ENCODE measurements at regions not wholly inside any gene's neighbourhood (a gene's known extent, or its start where the extent isn't known, plus 50 kb on each side); places are given as distances from the start of the nearest gene placed in this dataset.

GRCh38 chr4:24719615-24720014 lies 75.8 kb upstream of the SOD3 start:
- Histone ChIP-seq H3K27ac (no peak overlapping the region), H3K4me3 (no peak overlapping the region), H3K9me3 (no peaks in the 10 kb centered on the region), H3K27me3 (no peaks in the 10 kb centered on the region), H3K4me1 (no peaks in the 10 kb centered on the region), H3K36me3 (replicated peaks in 1 of 2; ENCODE audit: insufficient read depth in 1 of 2, low read depth in 2 of 2) (no peaks in the 10 kb centered on the region)
- 18 to 27% methylated on average over 5 of the region's 5 CpGs for WGBS, 2 donors
- ATAC-seq (no peak), DNase-seq (no peak)
- intact Hi-C loops (cut with DNase I): no loop called here
- TF ChIP-seq CTCF (IDR thresholded peaks at IDR 0.05) (no peak), POLR2A (IDR thresholded peaks at IDR 0.05) (no peak)

GRCh38 chr4:24720436-24720835 lies 74.9 kb upstream of the SOD3 start:
- 48 to 60% methylated on average over 1 of the region's 1 CpG for WGBS, 2 donors
- H3K27ac ChIP-seq: no peak overlapping the region
- H3K4me3 ChIP-seq: no peak overlapping the region
- H3K36me3 ChIP-seq (replicated peaks in 1 of 2; ENCODE audit: insufficient read depth in 1 of 2, low read depth in 2 of 2): no peaks in the 10 kb centered on the region
- TF ChIP-seq POLR2A (IDR thresholded peaks at IDR 0.05) (no peak), CTCF (IDR thresholded peaks at IDR 0.05) (no peak)
- no peaks in the 10 kb centered on the region for H3K4me1 ChIP-seq
- no peaks in the 10 kb centered on the region for H3K27me3 ChIP-seq
- ATAC-seq: no peak
- no peaks in the 10 kb centered on the region for H3K9me3 ChIP-seq
- intact Hi-C loops (cut with DNase I): no loop called here
- DNase-seq: no peak

GRCh38 chr4:24720979-24721378 lies 74.4 kb upstream of the SOD3 start:
- WGBS, 2 donors: 58 to 67% methylated on average over 2 of the region's 2 CpGs
- intact Hi-C loops (cut with DNase I): no loop called here
- no peak overlapping the region for H3K27ac ChIP-seq
- no peaks in the 10 kb centered on the region for H3K27me3 ChIP-seq
- no peaks in the 10 kb centered on the region for H3K36me3 ChIP-seq (replicated peaks in 1 of 2; ENCODE audit: insufficient read depth in 1 of 2, low read depth in 2 of 2)
- H3K9me3 ChIP-seq: no peaks in the 10 kb centered on the region
- TF ChIP-seq CTCF (IDR thresholded peaks at IDR 0.05) (no peak), POLR2A (IDR thresholded peaks at IDR 0.05) (no peak)
- H3K4me1 ChIP-seq: no peaks in the 10 kb centered on the region
- H3K4me3 ChIP-seq: no peak overlapping the region
- no peak for DNase-seq
- no peak for ATAC-seq

GRCh38 chr4:24722026-24722568 lies 73.3 kb upstream of the SOD3 start:
- ATAC-seq (no peak), DNase-seq (no peak)
- H3K36me3 ChIP-seq (replicated peaks in 1 of 2; ENCODE audit: insufficient read depth in 1 of 2, low read depth in 2 of 2): no peaks in the 10 kb centered on the region
- H3K4me1 ChIP-seq: no peaks in the 10 kb centered on the region
- 75 to 92% methylated on average over 4 of the region's 4 CpGs for WGBS, 2 donors
- no peak for TF ChIP-seq CTCF (IDR thresholded peaks at IDR 0.05)
- TF ChIP-seq POLR2A (IDR thresholded peaks at IDR 0.05): no peak
- intact Hi-C loops (cut with DNase I): no loop called here
- H3K27me3 ChIP-seq: no peaks in the 10 kb centered on the region
- no peak overlapping the region for H3K4me3 ChIP-seq
- H3K9me3 ChIP-seq: no peaks in the 10 kb centered on the region
- H3K27ac ChIP-seq: no peak overlapping the region

GRCh38 chr4:24727390-24728224 lies 67.8 kb upstream of the SOD3 start:
- no peak for DNase-seq
- no peaks in the 10 kb centered on the region for H3K9me3 ChIP-seq
- TF ChIP-seq POLR2A (IDR thresholded peaks at IDR 0.05): no peak
- no peak for TF ChIP-seq CTCF (IDR thresholded peaks at IDR 0.05)
- no peaks in the 10 kb centered on the region for H3K36me3 ChIP-seq (replicated peaks in 1 of 2; ENCODE audit: insufficient read depth in 1 of 2, low read depth in 2 of 2)
- intact Hi-C loops (cut with DNase I): no loop called here
- H3K27me3 ChIP-seq: no peaks in the 10 kb centered on the region
- no peak overlapping the region for H3K4me3 ChIP-seq
- H3K27ac ChIP-seq: no peak overlapping the region
- no peak for ATAC-seq
- WGBS, 2 donors: 45 to 46% methylated on average over 13 of the region's 13 CpGs
- no peaks in the 10 kb centered on the region for H3K4me1 ChIP-seq

All from body of pancreas (tissue), 4 donors.